Natural killer cell (primary cell): ENCODE measurements at regions not wholly inside any gene's neighbourhood (a gene's known extent, or its start where the extent isn't known, plus 50 kb on each side); places are given as distances from the start of the nearest gene placed in this dataset.

ENCODE experiments used
- ATAC-seq, 3 donors: fragments of 150-1000 bp in 2 of 3; fragments of 200-7000 bp in 1 of 3; cut with Tn5 transposase; 1 replicate in 1 of 3; 2 replicates in 2 of 3; pipeline ENCODE4 v1.10.0; 2021; ENCODE audit warnings: mild to moderate bottlenecking in 2 of 3, moderate library complexity in 2 of 3
- DNase-seq, 2 donors: peaks; one replicate each; pipeline versions ENCODE4 v3.0.0 to v3.0.0-alpha.2; 2013 to 2021; ENCODE audit warnings: mixed read lengths in 1 of 2
- H3K27ac ChIP-seq: one replicate; pipeline ENCODE4 v1.5.1; 2013; ENCODE audit warnings: mild to moderate bottlenecking, low read length
- H3K27me3 ChIP-seq: one replicate; pipeline ENCODE4 v1.6.1; 2013; ENCODE audit warnings: low read length; ENCODE audit not compliant: control insufficient read depth, insufficient read depth
- H3K36me3 ChIP-seq: one replicate; pipeline ENCODE4 v1.6.1; 2013; ENCODE audit warnings: low read length; ENCODE audit not compliant: control insufficient read depth, insufficient read depth
- H3K4me1 ChIP-seq: one replicate; pipeline ENCODE4 v1.6.1; 2013; ENCODE audit warnings: low read length; ENCODE audit not compliant: control insufficient read depth, insufficient read depth
- H3K4me3 ChIP-seq: one replicate; pipeline ENCODE4 v1.5.1; 2013; ENCODE audit warnings: low read length
- H3K9me3 ChIP-seq: one replicate; pipeline ENCODE4 v1.6.1; 2013; ENCODE audit warnings: low read length; ENCODE audit not compliant: control insufficient read depth, insufficient read depth
- H3K27ac Mint-ChIP-seq, 2 donors: one replicate each; pipeline ENCODE4 v1.8.0; 2022; ENCODE audit warnings: mild to moderate bottlenecking in 2 of 2, mixed read lengths in 2 of 2, moderate library complexity in 1 of 2
- H3K27me3 Mint-ChIP-seq, 2 donors: one replicate each; pipeline ENCODE4 v1.8.0; 2022; ENCODE audit warnings: low read depth in 2 of 2, mixed read lengths in 2 of 2
- H3K36me3 Mint-ChIP-seq: one replicate; pipeline ENCODE4 v1.8.0; 2022; ENCODE audit warnings: mixed read lengths
- H3K4me1 Mint-ChIP-seq, 2 donors: one replicate each; pipeline ENCODE4 v1.8.0; 2022; ENCODE audit warnings: mixed read lengths in 2 of 2
- H3K4me3 Mint-ChIP-seq: one replicate; pipeline ENCODE4 v1.8.0; 2022; ENCODE audit warnings: mild to moderate bottlenecking, moderate library complexity, mixed read lengths
- H3K9me3 Mint-ChIP-seq, 2 donors: one replicate each; pipeline ENCODE4 v1.8.0; 2022; ENCODE audit warnings: mixed read lengths in 2 of 2
- WGBS: methylation state at CpG from one replicate; pipeline ENCODE4 v1.1.7; 2013; ENCODE audit warnings: missing lambda C conversion rate; ENCODE audit not compliant: insufficient coverage; 5-methylcytosine and 5-hydroxymethylcytosine counted together
- intact Hi-C: fragments of 100-400 bp; cut with micrococcal nuclease; formaldehyde crosslinking; loops from one replicate; pipeline ENCODE4 v1.14.2; 2022
- TF ChIP-seq, protein P1 (sequence below): fragments of 200-600 bp; IDR thresholded peaks from one replicate; pipeline ENCODE4 v1.8.0; 2022; ENCODE audit warnings: antibody characterized with exemption

DNA sequence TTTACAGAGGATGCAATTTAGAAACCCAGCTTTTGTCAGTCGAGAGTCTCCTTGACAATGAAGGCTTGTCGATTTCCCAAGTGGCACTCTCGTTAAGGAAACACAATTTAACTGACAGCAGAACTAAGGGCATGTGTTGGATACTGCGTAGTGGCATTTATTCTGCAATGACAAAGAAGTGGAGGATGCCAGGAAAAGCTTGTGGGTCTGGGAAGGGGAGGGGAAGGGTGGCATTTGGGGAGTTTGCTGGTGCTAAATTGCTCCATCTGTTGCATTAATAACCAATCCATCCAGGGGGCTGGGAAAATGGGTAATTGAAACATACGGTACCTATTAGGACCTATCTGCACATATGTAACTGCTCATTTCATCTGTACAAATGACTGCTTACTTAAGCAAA lies 190.6 kb downstream of the NSG2 start:
- intact Hi-C loops, result no loop called here
- ATAC-seq, result no peak
- no peak overlapping the region for H3K4me3 ChIP-seq
- WGBS, result 81% methylated on average over 4 of the region's 5 CpGs
- Mint-ChIP-seq H3K27ac (no peak overlapping the region), H3K9me3 (peaks cover 2 to 3% of the 10 kb centered on the region in 2 donors), H3K4me1 (no peaks in the 10 kb centered on the region), H3K36me3 (no peaks in the 10 kb centered on the region), H3K27me3 (peaks cover 2 to 11% of the 10 kb centered on the region in 2 donors), H3K4me3 (no peak overlapping the region)
- H3K4me1 ChIP-seq, result no peaks in the 10 kb centered on the region
- H3K9me3 ChIP-seq, result no peaks in the 10 kb centered on the region
- H3K27ac ChIP-seq, result no peak overlapping the region
- H3K27me3 ChIP-seq, result no peaks in the 10 kb centered on the region
- TF ChIP-seq, protein P1, sequence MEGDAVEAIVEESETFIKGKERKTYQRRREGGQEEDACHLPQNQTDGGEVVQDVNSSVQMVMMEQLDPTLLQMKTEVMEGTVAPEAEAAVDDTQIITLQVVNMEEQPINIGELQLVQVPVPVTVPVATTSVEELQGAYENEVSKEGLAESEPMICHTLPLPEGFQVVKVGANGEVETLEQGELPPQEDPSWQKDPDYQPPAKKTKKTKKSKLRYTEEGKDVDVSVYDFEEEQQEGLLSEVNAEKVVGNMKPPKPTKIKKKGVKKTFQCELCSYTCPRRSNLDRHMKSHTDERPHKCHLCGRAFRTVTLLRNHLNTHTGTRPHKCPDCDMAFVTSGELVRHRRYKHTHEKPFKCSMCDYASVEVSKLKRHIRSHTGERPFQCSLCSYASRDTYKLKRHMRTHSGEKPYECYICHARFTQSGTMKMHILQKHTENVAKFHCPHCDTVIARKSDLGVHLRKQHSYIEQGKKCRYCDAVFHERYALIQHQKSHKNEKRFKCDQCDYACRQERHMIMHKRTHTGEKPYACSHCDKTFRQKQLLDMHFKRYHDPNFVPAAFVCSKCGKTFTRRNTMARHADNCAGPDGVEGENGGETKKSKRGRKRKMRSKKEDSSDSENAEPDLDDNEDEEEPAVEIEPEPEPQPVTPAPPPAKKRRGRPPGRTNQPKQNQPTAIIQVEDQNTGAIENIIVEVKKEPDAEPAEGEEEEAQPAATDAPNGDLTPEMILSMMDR, result no peak
- no peak for DNase-seq
- H3K36me3 ChIP-seq, result no peaks in the 10 kb centered on the region

DNA sequence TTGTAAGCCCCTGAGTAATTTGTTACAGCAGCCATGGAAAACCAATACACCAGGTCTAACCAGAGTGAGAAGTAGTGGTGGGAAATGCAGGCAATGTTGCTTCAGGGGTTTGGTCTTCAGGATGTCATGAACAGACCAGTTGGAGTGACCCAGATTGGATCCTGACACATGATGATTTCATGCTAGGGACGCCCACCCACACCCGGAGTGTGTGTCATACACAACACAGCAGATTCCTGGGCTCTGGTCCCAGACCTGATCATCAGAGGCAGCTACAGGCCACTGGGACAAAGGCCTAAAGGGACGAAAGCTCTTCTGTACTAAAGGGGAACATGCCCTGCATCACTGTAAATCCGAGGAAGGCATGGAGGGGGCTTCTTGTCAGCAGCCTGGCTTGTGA lies 194.2 kb downstream of the NSG2 start:
- TF ChIP-seq, protein P1, result no peak
- H3K4me3 ChIP-seq, result no peak overlapping the region
- intact Hi-C loops, result no loop called here
- H3K27ac Mint-ChIP-seq, result no peak overlapping the region
- no peaks in the 10 kb centered on the region for H3K9me3 ChIP-seq
- no peak overlapping the region for H3K27ac ChIP-seq
- DNase-seq (no peak), ATAC-seq (no peak)
- peaks cover 2 to 11% of the 10 kb centered on the region in 2 donors for H3K27me3 Mint-ChIP-seq
- no peaks in the 10 kb centered on the region for H3K36me3 Mint-ChIP-seq
- H3K4me1 Mint-ChIP-seq, result no peaks in the 10 kb centered on the region
- H3K27me3 ChIP-seq, result no peaks in the 10 kb centered on the region
- no peaks in the 10 kb centered on the region for H3K36me3 ChIP-seq
- WGBS, result 79% methylated on average over 4 of the region's 4 CpGs
- no peak overlapping the region for H3K4me3 Mint-ChIP-seq
- no peaks in the 10 kb centered on the region for H3K4me1 ChIP-seq
- peaks cover 2 to 5% of the 10 kb centered on the region in 2 donors for H3K9me3 Mint-ChIP-seq

DNA sequence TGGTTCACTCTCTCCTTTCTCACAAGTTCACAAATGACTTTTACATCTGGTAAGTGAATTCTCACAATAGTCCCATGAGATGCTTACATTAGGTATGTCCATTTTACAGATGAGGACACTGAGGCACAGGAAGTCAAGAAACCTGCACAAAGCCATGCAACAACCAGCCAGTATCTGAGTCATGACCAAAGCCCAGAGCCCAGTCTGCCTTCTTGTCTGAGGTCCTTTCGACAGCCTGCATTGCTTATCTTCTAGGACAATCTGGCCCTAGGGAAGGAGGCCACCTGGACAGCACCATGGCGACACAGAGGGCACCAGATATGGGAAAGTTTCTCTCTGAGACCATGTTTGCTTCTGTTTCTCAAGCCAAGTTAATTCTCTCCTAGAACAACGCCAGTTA lies 197.1 kb downstream of the NSG2 start:
- Mint-ChIP-seq H3K27ac (no peak overlapping the region), H3K27me3 (peaks cover 2 to 11% of the 10 kb centered on the region in 2 donors), H3K4me3 (no peak overlapping the region), H3K36me3 (no peaks in the 10 kb centered on the region), H3K4me1 (no peaks in the 10 kb centered on the region), H3K9me3 (peaks cover 2 to 5% of the 10 kb centered on the region in 2 donors)
- no peak overlapping the region for H3K4me3 ChIP-seq
- no peaks in the 10 kb centered on the region for H3K27me3 ChIP-seq
- intact Hi-C loops, result no loop called here
- no peaks in the 10 kb centered on the region for H3K36me3 ChIP-seq
- no peaks in the 10 kb centered on the region for H3K4me1 ChIP-seq
- DNase-seq, result no peak
- no peak overlapping the region for H3K27ac ChIP-seq
- no peaks in the 10 kb centered on the region for H3K9me3 ChIP-seq
- ATAC-seq, result no peak
- WGBS, result 77% methylated on average over 2 of the region's 3 CpGs
- TF ChIP-seq, protein P1, result no peak

DNA sequence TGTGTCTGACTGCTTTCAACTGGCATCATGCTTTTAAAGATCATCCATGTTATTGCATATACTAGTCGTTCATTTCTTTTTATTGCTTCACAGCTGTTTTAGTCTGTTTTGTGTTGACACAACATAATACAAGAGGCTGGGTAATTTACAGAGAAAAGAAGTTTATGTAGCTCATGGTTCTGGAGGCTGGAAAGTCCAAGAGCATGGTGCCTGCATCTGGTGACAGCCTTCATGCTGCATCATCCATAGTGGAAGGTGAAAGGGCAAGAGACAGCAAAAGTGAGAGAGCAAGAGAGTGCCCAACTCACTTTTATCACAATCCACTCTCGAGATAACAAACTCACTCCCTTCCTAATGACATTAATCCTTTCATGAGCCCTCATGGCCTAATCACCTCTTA lies 198.4 kb downstream of the NSG2 start:
- intact Hi-C loops, result no loop called here
- Mint-ChIP-seq H3K4me1 (no peaks in the 10 kb centered on the region), H3K4me3 (no peak overlapping the region), H3K27me3 (peaks cover 2 to 11% of the 10 kb centered on the region in 2 donors), H3K36me3 (no peaks in the 10 kb centered on the region), H3K9me3 (peaks cover 4 to 7% of the 10 kb centered on the region in 2 donors), H3K27ac (no peak overlapping the region)
- DNase-seq, result no peak
- WGBS, result 63% methylated on average over 2 of the region's 2 CpGs
- no peak for ATAC-seq
- H3K27me3 ChIP-seq, result no peaks in the 10 kb centered on the region
- no peaks in the 10 kb centered on the region for H3K36me3 ChIP-seq
- TF ChIP-seq, protein P1, result no peak
- no peak overlapping the region for H3K4me3 ChIP-seq
- H3K4me1 ChIP-seq, result no peaks in the 10 kb centered on the region
- no peak overlapping the region for H3K27ac ChIP-seq
- H3K9me3 ChIP-seq, result no peaks in the 10 kb centered on the region
